ENCODE measurements at regions not wholly inside any gene's neighbourhood (a gene's known extent, or its start where the extent isn't known, plus 50 kb on each side); places are given as distances from the start of the nearest gene placed in this dataset.

DNA sequence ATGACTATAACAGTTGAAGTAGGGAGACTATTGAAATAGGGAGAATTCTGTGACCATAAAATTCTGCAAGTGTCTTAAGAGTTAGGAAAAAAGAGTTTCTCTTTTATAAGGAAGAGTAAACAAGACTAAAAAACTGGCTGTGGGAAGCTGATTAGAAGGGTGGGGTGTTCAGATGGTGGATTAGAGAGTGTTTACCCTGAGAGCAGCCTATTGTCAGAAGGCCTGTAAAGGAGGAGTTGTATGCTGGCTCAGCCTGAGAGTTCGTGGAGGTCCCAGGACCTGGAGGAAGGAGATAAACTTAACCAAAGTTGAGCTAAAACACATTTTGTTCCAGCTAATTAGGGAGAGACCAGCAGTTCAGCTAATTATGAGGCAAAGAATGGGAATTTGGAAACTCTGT lies 629.7 kb downstream of the PCDH7 start:
- TF ChIP-seq POLR2A (IDR thresholded peaks at IDR 0.05; ENCODE audit: low read length), result peak; percentile 28
- no peak for TF ChIP-seq GATA1 (IDR thresholded peaks at IDR 0.05; ENCODE audit: low read depth, low read length)
